HEK293 (cell line): ENCODE measurements at regions not wholly inside any gene's neighbourhood (a gene's known extent, or its start where the extent isn't known, plus 50 kb on each side); places are given as distances from the start of the nearest gene placed in this dataset.

Source experiments
- CTCF ChIA-PET: fragments of 350-600 bp; formaldehyde crosslinking; extraction: SDS; loops from one replicate; lab custom pipeline; 2021; ENCODE audit warnings: antibody characterized with exemption; lab: Yijun Ruan, JAX
- POLR2A ChIA-PET: fragments of 300-600 bp; formaldehyde crosslinking; extraction: SDS; loops from one replicate; lab custom pipeline; 2020; ENCODE audit warnings: antibody characterized with exemption, inconsistent platforms; lab: Yijun Ruan, JAX
- H3K27ac ChIP-seq: fragments of 200-500 bp; sonication (Bioruptor generic); 2 replicates; pipeline ENCODE4 v1.5.1; 2014; ENCODE audit warnings: low read depth, low read length, control low read depth, inconsistent platforms; ENCODE audit errors: extremely low read depth
- H3K36me3 ChIP-seq, 2 experiments: fragments of 200-500 bp in 1 of 2; sonication (Bioruptor generic) in 1 of 2; 1 replicate in 1 of 2; 2 replicates in 1 of 2; pipeline ENCODE4 v1.5.1; 2014 to 2017; ENCODE audit warnings: inconsistent platforms in 2 of 2, low read length in 2 of 2; ENCODE audit not compliant: control insufficient read depth in 2 of 2, insufficient read depth in 1 of 2
- H3K4me1 ChIP-seq: fragments of 200-500 bp; sonication (Bioruptor generic); 2 replicates; pipeline ENCODE4 v1.5.1; 2014; ENCODE audit warnings: mild to moderate bottlenecking, low read length, inconsistent platforms; ENCODE audit not compliant: control insufficient read depth, insufficient read depth
- H3K4me3 ChIP-seq: 2 replicates; pipeline ENCODE4 v1.5.1; 2011; ENCODE audit warnings: low read depth, mild to moderate bottlenecking, control low read depth, low read length, moderate library complexity
- H3K9me3 ChIP-seq: fragments of 200-500 bp; sonication (Bioruptor generic); 2 replicates; pipeline ENCODE4 v1.5.1; 2014; ENCODE audit warnings: low read depth, low read length, inconsistent platforms; ENCODE audit not compliant: control insufficient read depth, insufficient read depth
- KLF10 ChIP-seq: fragments of 450-650 bp; IDR thresholded peaks from 2 replicates; pipeline ENCODE4 v1.5.1; 2018; ENCODE audit warnings: missing biosample characterization, mild to moderate bottlenecking, missing genetic modification characterization
- MZF1 ChIP-seq: fragments of 450-650 bp; formaldehyde crosslinking; IDR thresholded peaks from 2 replicates; pipeline ENCODE4 v1.5.1; 2017; ENCODE audit warnings: missing biosample characterization, missing genetic modification characterization, borderline replicate concordance
- PRDM6 ChIP-seq: fragments of 450-650 bp; formaldehyde crosslinking; IDR thresholded peaks from 2 replicates; pipeline ENCODE4 v1.5.1; 2017; ENCODE audit warnings: missing biosample characterization, missing genetic modification characterization
- YY1 ChIP-seq: fragments of 450-650 bp; formaldehyde crosslinking; IDR thresholded peaks from 2 replicates; pipeline ENCODE4 v1.5.1; 2018; ENCODE audit warnings: missing biosample characterization, missing genetic modification characterization
- ZBTB6 ChIP-seq: fragments of 450-650 bp; formaldehyde crosslinking; IDR thresholded peaks from 2 replicates; pipeline ENCODE4 v1.5.1; 2017; ENCODE audit warnings: missing biosample characterization, missing genetic modification characterization
- ZIC2 ChIP-seq: fragments of 450-650 bp; formaldehyde crosslinking; IDR thresholded peaks from 2 replicates; pipeline ENCODE4 v1.5.1; 2016; ENCODE audit warnings: missing biosample characterization, missing genetic modification characterization
- ZNF112 ChIP-seq: fragments of 450-650 bp; formaldehyde crosslinking; IDR thresholded peaks from 2 replicates; pipeline ENCODE4 v1.5.0; 2017; ENCODE audit warnings: missing biosample characterization, missing genetic modification characterization
- ZNF214 ChIP-seq: fragments of 450-650 bp; formaldehyde crosslinking; IDR thresholded peaks from 2 replicates; pipeline ENCODE4 v1.5.1; 2017; ENCODE audit warnings: missing biosample characterization, mild to moderate bottlenecking, missing genetic modification characterization, borderline replicate concordance
- ZNF24 ChIP-seq: fragments of 450-650 bp; formaldehyde crosslinking; IDR thresholded peaks from 2 replicates; pipeline ENCODE4 v1.5.1; 2016; ENCODE audit warnings: missing biosample characterization, missing genetic modification characterization
- ZNF26 ChIP-seq: fragments of 450-650 bp; formaldehyde crosslinking; IDR thresholded peaks from 2 replicates; pipeline ENCODE4 v1.5.1; 2016; ENCODE audit warnings: missing biosample characterization, missing genetic modification characterization
- ZNF324 ChIP-seq: fragments of 450-650 bp; formaldehyde crosslinking; IDR thresholded peaks from 2 replicates; pipeline ENCODE4 v1.5.1; 2016; ENCODE audit warnings: missing biosample characterization, missing genetic modification characterization
- ZNF341 ChIP-seq: fragments of 450-650 bp; formaldehyde crosslinking; IDR thresholded peaks from 2 replicates; pipeline ENCODE4; 2016; ENCODE audit warnings: low read depth, missing biosample characterization, missing genetic modification characterization
- ZNF433 ChIP-seq: fragments of 450-650 bp; formaldehyde crosslinking; IDR thresholded peaks from 2 replicates; pipeline ENCODE4 v1.5.1; 2016; ENCODE audit warnings: missing biosample characterization, missing genetic modification characterization, low read depth
- ZNF521 ChIP-seq: fragments of 450-650 bp; formaldehyde crosslinking; IDR thresholded peaks from 2 replicates; pipeline ENCODE4 v1.5.1; 2017; ENCODE audit warnings: missing biosample characterization, mild to moderate bottlenecking, missing genetic modification characterization
- ZNF549 ChIP-seq: fragments of 450-650 bp; IDR thresholded peaks from 2 replicates; pipeline ENCODE4 v1.5.1; 2018; ENCODE audit warnings: missing biosample characterization, missing genetic modification characterization, mild to moderate bottlenecking, inconsistent platforms, moderate library complexity
- ZNF707 ChIP-seq: fragments of 450-650 bp; formaldehyde crosslinking; IDR thresholded peaks from 2 replicates; pipeline ENCODE4 v1.5.1; 2016; ENCODE audit warnings: missing biosample characterization, missing genetic modification characterization
- ZNF777 ChIP-seq: fragments of 450-650 bp; formaldehyde crosslinking; IDR thresholded peaks from 2 replicates; pipeline ENCODE4 v1.5.1; 2017; ENCODE audit warnings: missing biosample characterization, missing genetic modification characterization, borderline replicate concordance
- ZSCAN30 ChIP-seq: fragments of 450-650 bp; IDR thresholded peaks from 2 replicates; pipeline ENCODE4 v1.5.1; 2018; ENCODE audit warnings: missing biosample characterization, mild to moderate bottlenecking, missing genetic modification characterization, moderate library complexity

- no peaks in the 10 kb centered on the region for H3K9me3 ChIP-seq
- H3K4me3 ChIP-seq = no peak overlapping the region
- H3K27ac ChIP-seq = no peak overlapping the region
- H3K36me3 ChIP-seq = no peaks in the 10 kb centered on the region
- ChIA-PET POLR2A (no interaction called here), CTCF (interaction anchor here (0.6 kb wide), 1 partner anchor 152 kb away, joined by 3 read pairs; no protein-coding TSS in a partner anchor)
- TF ChIP-seq MZF1 (tag by site-specific recombination) = no peak
- no peak for TF ChIP-seq ZNF112 (tag by site-specific recombination)
- no peak for TF ChIP-seq YY1
- no peaks in the 10 kb centered on the region for H3K4me1 ChIP-seq
Observed at GRCh38 chr2:101569886-101570520, 95.1 kb upstream of the RFX8 start.

- Histone ChIP-seq H3K4me3 (no peak overlapping the region), H3K4me1 (no peaks in the 10 kb centered on the region), H3K36me3 (no peaks in the 10 kb centered on the region), H3K27ac (no peak overlapping the region), H3K9me3 (no peaks in the 10 kb centered on the region)
- CTCF ChIA-PET = interaction anchor here (0.6 kb wide), 1 partner anchor 427 kb away, joined by 3 read pairs; no protein-coding TSS in a partner anchor
- TF ChIP-seq ZSCAN30 (no peak), ZNF214 (tag by site-specific recombination) (no peak), ZNF549 (tag by site-specific recombination) (no peak), PRDM6 (tag by site-specific recombination) (no peak), ZNF324 (no peak), ZBTB6 (tag by site-specific recombination) (no peak), ZNF521 (tag by site-specific recombination) (no peak)
- POLR2A ChIA-PET = no interaction called here
Observed at GRCh38 chr2:101568969-101569368, 94.1 kb upstream of the RFX8 start.

GRCh38 chr2:101566632-101567228, 91.8 kb upstream of the RFX8 start:
- POLR2A ChIA-PET = interaction anchor here (0.6 kb wide), 1 partner anchor 226 kb away, joined by 6 read pairs; no protein-coding TSS in a partner anchor
- H3K27ac ChIP-seq = no peak overlapping the region
- CTCF ChIA-PET = no interaction called here

More at GRCh38 chr2:101566632-101567228, 91.8 kb upstream of the RFX8 start:
- Histone ChIP-seq H3K9me3 (no peaks in the 10 kb centered on the region), H3K36me3 (no peaks in the 10 kb centered on the region), H3K4me3 (no peak overlapping the region), H3K4me1 (no peaks in the 10 kb centered on the region)
- TF ChIP-seq KLF10 (no peak), ZNF112 (tag by site-specific recombination) (no peak), ZNF26 (tag by site-specific recombination) (no peak), ZNF24 (tag by site-specific recombination) (no peak), ZNF707 (tag by site-specific recombination) (no peak), ZNF433 (tag by site-specific recombination) (no peak), ZNF777 (tag by site-specific recombination) (no peak), ZNF341 (no peak), ZIC2 (tag by site-specific recombination) (no peak)
